OCI-LY1 (cell line): ENCODE measurements at regions not wholly inside any gene's neighbourhood (a gene's known extent, or its start where the extent isn't known, plus 50 kb on each side); places are given as distances from the start of the nearest gene placed in this dataset.

ENCODE experiments used
- H2AFZ ChIP-seq: fragments of 200-600 bp; sonication (generic), shearing (Covaris generic); 2 replicates; pipeline ENCODE4 v1.6.0; 2014; ENCODE audit warnings: antibody characterized with exemption, mild to moderate bottlenecking, low read length
- H3F3A ChIP-seq: fragments of 200-600 bp; sonication (generic), shearing (Covaris generic); 2 replicates; pipeline ENCODE4 v1.6.0; 2014; ENCODE audit warnings: mild to moderate bottlenecking, antibody characterized with exemption, low read length, moderate library complexity; ENCODE audit not compliant: insufficient read depth
- H3K27ac ChIP-seq: fragments of 200-600 bp; sonication (generic); 2 replicates; pipeline ENCODE4 v1.5.1; 2014; ENCODE audit warnings: low read length, mixed run types, mild to moderate bottlenecking, low read depth; ENCODE audit not compliant: poor library complexity, severe bottlenecking
- H3K27me3 ChIP-seq: fragments of 200-600 bp; sonication (generic); 2 replicates; pipeline ENCODE4 v1.6.0; 2014; ENCODE audit warnings: antibody characterized with exemption, mild to moderate bottlenecking, low read length, moderate library complexity; ENCODE audit not compliant: insufficient read depth
- H3K36me3 ChIP-seq: fragments of 200-600 bp; sonication (generic); 2 replicates; pipeline ENCODE4 v1.6.1; 2014; ENCODE audit warnings: mild to moderate bottlenecking, antibody characterized with exemption, low read length, moderate library complexity, mixed read lengths; ENCODE audit not compliant: insufficient read depth
- H3K4me1 ChIP-seq: fragments of 200-600 bp; sonication (generic); 2 replicates; pipeline ENCODE4 v1.5.1; 2014; ENCODE audit warnings: mild to moderate bottlenecking, low read length, moderate library complexity; ENCODE audit not compliant: insufficient read depth, severe bottlenecking
- H3K4me2 ChIP-seq: fragments of 200-600 bp; sonication (generic), shearing (Covaris generic); 2 replicates; pipeline ENCODE4 v1.6.1; 2014; ENCODE audit warnings: low read length
- H3K4me3 ChIP-seq: fragments of 200-600 bp; sonication (generic); 2 replicates; pipeline ENCODE4 v1.5.1; 2014; ENCODE audit warnings: low read length, low read depth, mild to moderate bottlenecking, mixed read lengths; ENCODE audit not compliant: poor library complexity, severe bottlenecking
- H3K79me2 ChIP-seq: fragments of 200-600 bp; shearing (Covaris generic); 2 replicates; pipeline ENCODE4 v1.6.1; 2016; ENCODE audit warnings: mixed run types, low read length, mixed read lengths; ENCODE audit not compliant: insufficient read depth
- H3K9ac ChIP-seq: fragments of 200-600 bp; sonication (generic), shearing (Covaris generic); 2 replicates; pipeline ENCODE4 v1.6.1; 2014; ENCODE audit warnings: mild to moderate bottlenecking, low read length, mixed read lengths
- H3K9me2 ChIP-seq: fragments of 200-600 bp; sonication (generic), shearing (Covaris generic); 2 replicates; pipeline ENCODE4 v1.6.1; 2014; ENCODE audit warnings: low read depth, mild to moderate bottlenecking, low read length, mixed read lengths
- H3K9me3 ChIP-seq: fragments of 200-600 bp; shearing (Covaris generic); 2 replicates; pipeline ENCODE4 v1.6.1; 2014; ENCODE audit warnings: low read length, mixed read lengths
- H4K20me1 ChIP-seq: fragments of 200-600 bp; sonication (generic), shearing (Covaris generic); 2 replicates; pipeline ENCODE4 v1.6.0; 2016; ENCODE audit warnings: mild to moderate bottlenecking, low read length; ENCODE audit not compliant: insufficient read depth
- CTCF ChIP-seq: fragments of 200-600 bp; sonication (generic), shearing (Covaris generic); IDR thresholded peaks from 2 replicates; pipeline ENCODE4 v1.5.1; 2017; ENCODE audit warnings: mild to moderate bottlenecking, antibody characterized with exemption, low read length, moderate library complexity, mixed read lengths
- EZH2 ChIP-seq: fragments of 200-600 bp; sonication (generic), shearing (Covaris generic); IDR thresholded peaks from 2 replicates; pipeline ENCODE4 v1.8.0; 2017; ENCODE audit warnings: borderline replicate concordance, mixed run types, mild to moderate bottlenecking, antibody characterized with exemption, low read length, moderate library complexity, mixed read lengths

GRCh38 chr2:66721776-66722175, 286.9 kb downstream of the MEIS1 start:
- Histone ChIP-seq H3K4me1 (no peaks in the 10 kb centered on the region), H3K4me2 (no peak overlapping the region)

GRCh38 chr2:66724241-66724640, 289.3 kb downstream of the MEIS1 start:
- H4K20me1 ChIP-seq = no peaks in the 10 kb centered on the region
- H3K9me3 ChIP-seq = no peaks in the 10 kb centered on the region
- no peaks in the 10 kb centered on the region for H3K9me2 ChIP-seq
- H3F3A ChIP-seq = no peaks in the 10 kb centered on the region
- H2AFZ ChIP-seq = no peak overlapping the region
- no peaks in the 10 kb centered on the region for H3K27me3 ChIP-seq
- H3K9ac ChIP-seq = no peak overlapping the region
- TF ChIP-seq CTCF (no peak), EZH2 (no peak)
- no peaks in the 10 kb centered on the region for H3K36me3 ChIP-seq
- no peaks in the 10 kb centered on the region for H3K79me2 ChIP-seq
- H3K4me1 ChIP-seq = no peaks in the 10 kb centered on the region
- H3K4me2 ChIP-seq = no peak overlapping the region
- no peak overlapping the region for H3K27ac ChIP-seq
- H3K4me3 ChIP-seq = no peak overlapping the region

More at GRCh38 chr2:66721776-66722175, 286.9 kb downstream of the MEIS1 start:
- no peak overlapping the region for H3K27ac ChIP-seq
- no peaks in the 10 kb centered on the region for H3K36me3 ChIP-seq
- no peak overlapping the region for H3K9ac ChIP-seq
- TF ChIP-seq CTCF = no peak
- TF ChIP-seq EZH2 = no peak
- H3F3A ChIP-seq = no peaks in the 10 kb centered on the region
- no peak overlapping the region for H3K4me3 ChIP-seq
- H3K79me2 ChIP-seq = no peaks in the 10 kb centered on the region
- no peak overlapping the region for H2AFZ ChIP-seq
- H4K20me1 ChIP-seq = no peaks in the 10 kb centered on the region
- no peaks in the 10 kb centered on the region for H3K9me2 ChIP-seq
- H3K27me3 ChIP-seq = no peaks in the 10 kb centered on the region
- H3K9me3 ChIP-seq = no peaks in the 10 kb centered on the region

- Histone ChIP-seq H2AFZ (no peak overlapping the region), H3K4me1 (no peaks in the 10 kb centered on the region), H3K27me3 (no peaks in the 10 kb centered on the region), H3K9me2 (no peaks in the 10 kb centered on the region), H3K27ac (no peak overlapping the region), H3F3A (no peaks in the 10 kb centered on the region), H3K36me3 (no peaks in the 10 kb centered on the region), H3K9me3 (no peaks in the 10 kb centered on the region), H3K4me2 (no peak overlapping the region), H3K4me3 (no peak overlapping the region), H4K20me1 (no peaks in the 10 kb centered on the region), H3K79me2 (no peaks in the 10 kb centered on the region), H3K9ac (no peak overlapping the region)
- no peak for TF ChIP-seq CTCF
- TF ChIP-seq EZH2 = no peak
Observed at GRCh38 chr2:66729416-66730330, 294.7 kb downstream of the MEIS1 start.
